Fibroblast of the conjunctiva (primary cell): ENCODE measurements at regions not wholly inside any gene's neighbourhood (a gene's known extent, or its start where the extent isn't known, plus 50 kb on each side); places are given as distances from the start of the nearest gene placed in this dataset.
A peak's percentile ranks its signal among the peaks of the same experiment; 100 is the strongest.
"Not testable (repeated sequence)": the region's sequence is repeated elsewhere in the genome, so short reads cannot be mapped to it uniquely, and the experiment has no call there.

Source experiments
- DNase-seq: peaks from one replicate; pipeline ENCODE4 v3.0.0-alpha.2; 2010; ENCODE audit warnings: low read depth

DNA sequence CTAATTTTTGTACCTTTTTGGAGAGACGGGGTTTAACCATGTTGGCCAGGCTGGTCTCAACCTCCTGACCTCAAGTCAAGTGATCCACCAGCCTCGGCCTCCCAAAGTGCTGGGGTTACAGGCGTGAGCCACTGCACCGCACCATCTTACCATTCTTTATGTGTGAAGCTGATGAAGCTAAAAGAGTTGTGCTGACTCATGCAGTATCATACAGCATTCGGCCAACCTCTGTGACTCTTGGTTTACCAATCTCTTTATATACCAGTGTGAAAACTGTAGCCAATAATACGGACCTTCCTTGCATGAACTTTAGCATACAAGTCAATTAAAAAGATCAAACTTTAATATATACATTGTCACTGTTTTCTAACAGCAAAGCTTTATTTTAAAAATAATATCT is 878.2 kb upstream of the MBL2 start:
- DNase-seq = no peak

DNA sequence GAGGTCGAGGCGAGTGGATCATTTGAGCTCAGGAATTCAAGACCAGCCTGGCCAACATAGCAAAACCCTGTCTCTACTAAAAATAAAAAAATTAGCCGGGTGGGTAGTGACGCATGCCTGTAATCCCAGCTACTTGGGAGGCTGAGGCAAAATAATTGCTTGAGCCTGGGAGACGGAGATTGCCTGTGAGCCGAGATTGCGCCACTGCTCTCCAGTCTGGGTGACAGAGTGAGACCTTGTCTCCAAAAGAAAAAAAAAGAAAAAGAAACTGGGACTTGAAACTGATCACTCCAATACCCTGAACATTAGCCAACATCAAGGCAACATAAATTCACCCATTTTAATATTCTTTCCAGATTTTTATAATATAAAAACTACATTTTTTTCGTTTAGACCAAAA is 874.6 kb upstream of the MBL2 start:
- DNase-seq = not testable (repeated sequence)

DNA sequence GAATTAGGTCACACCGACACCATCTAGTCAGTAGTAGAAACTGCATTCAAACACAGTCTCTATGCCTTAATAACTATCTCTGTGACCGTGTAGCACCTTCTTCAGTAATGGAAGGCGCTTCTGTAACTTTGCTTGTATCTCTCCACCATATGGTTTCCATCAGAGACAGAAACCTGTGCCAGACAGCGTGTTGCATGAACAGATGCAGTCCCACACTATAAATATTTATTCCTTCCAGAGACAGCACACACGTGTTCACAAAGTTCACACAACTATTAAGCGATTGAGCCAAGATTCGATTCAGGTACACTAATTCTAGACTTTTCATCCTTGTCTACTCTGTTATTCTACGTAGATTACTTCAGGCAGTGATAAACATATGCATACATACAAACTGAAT is 873.9 kb upstream of the MBL2 start:
- no peak for DNase-seq

DNA sequence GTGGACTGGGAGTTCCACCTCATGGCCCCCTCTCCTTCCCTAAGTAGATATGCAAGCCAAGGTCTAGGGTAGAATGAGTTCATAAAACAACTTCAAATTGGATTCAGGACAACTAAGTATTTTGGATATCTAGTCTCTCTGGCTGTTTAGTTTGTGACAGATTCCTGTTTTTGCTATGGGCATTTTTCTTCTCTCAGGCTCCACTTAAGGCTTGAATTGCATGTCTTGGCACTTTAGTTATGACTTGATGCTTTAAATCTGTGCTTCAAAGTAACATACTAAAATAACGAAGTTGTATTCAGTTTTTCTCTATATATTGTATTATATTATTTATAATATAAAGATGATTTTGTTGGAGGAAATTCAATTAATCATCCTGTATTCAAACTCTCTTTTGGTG is 873.4 kb upstream of the MBL2 start:
- no peak for DNase-seq

DNA sequence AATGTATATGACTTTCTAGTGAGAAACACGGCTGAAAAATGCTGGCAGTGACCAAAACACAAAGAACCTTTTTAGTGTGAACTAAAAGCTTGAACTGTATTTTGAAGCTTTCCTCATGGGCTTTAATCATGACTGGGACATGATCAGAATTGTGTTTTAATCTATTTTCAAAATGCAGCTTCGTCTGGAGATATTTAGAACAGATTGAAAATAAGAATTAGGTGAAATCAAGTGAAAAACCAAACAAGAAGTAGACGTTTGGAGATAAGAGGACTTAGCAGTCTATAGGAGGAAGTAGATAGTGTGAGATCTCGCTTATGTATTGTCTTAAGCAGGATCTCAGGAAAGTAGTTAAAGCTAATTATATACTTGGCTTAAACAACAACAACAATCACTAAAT is 865.4 kb upstream of the MBL2 start:
- DNase-seq = no peak

DNA sequence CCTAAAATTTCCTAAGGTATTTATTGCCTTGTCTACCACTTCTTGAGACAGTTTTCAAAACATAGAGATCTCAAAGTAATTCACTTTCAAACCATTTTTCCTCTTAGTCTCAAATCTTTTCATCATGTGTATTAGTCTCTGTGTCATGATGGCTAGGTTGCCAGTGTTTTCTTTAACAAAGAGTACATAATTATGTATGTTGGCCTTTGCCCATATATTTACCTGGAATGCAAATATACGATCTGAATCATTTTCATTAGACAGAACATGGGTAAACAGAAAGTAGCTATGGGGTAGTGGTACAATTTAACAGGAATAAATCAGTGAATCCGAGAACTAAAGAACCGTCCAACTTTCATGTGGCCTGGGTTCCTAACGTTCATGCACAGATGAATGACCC is 852.1 kb upstream of the MBL2 start:
- DNase-seq = no peak

DNA sequence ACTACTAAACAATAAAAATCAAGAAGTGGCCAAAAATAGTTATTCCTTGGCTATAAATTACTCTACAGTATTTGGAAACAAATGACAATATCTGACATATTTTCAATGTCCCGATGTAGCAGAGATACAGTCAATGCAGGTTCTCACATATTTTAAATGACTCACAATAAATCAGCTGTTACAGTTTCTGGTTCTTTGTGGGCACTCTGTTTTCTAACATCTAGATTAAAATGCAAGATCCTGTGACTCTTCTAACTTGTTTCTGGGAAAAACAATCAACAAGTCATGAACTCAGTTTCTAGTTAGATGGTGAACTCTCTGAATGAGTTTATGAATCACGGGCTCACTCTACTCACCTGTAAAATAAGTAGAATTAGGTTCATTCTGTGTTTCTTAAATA is 849.6 kb upstream of the MBL2 start:
- DNase-seq = no peak

DNA sequence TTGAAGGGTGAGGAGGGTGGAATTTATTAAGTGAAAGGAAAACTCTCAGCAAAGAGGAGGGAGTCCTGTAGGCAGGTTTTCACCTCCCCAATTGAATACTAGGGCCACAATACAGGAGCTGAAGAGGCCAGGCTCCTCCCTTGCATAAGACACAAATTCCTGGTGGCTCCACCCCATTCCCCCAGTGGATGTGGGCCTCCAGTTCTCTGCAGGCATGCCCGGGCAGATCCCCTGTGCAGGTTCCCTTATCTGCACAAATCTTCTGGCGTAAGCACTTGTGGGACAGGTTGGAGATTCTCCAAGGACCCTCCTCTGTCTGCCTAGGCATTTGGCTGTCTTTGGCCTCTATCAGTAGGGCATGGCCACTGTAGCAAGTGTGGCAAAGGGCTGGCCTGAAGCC is 847.1 kb upstream of the MBL2 start:
- DNase-seq = no peak

DNA sequence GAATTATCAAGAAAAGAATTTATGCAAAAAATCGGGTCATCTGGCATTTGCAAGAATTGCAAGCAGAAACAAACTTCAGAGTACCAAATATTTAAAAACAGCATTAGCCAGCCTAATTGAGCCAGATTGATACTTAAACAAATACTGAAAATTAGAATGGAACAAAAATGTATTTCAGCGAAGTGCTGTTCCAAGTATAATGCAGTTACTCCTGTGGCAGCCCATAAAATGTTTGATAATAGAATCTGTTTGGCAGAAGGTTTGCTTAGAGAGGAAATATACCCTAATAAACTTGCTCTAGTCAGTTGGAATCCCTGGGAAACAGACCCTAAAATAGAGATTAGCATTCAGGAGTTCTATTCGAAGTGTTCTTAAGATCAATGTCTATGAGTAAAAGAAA is 835.1 kb upstream of the MBL2 start:
- DNase-seq = no peak

DNA sequence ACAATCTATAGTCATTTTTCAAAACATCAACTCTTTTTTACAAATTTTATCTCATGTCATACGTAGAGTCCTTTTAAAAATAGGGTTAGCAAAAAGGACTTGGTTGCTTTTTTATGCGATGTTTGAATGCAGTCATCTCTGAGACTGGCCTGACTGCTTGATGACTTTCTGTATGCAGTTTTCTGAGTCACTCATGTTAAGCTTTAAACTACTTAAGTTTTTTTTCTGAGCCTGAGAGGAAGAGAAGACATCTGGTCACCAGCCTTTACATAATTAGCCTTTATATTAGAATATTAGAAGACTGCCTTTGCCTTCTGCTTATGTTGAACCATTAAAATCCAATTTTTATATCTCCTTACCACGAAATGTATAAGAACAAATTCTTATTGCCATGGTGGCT is 834.4 kb upstream of the MBL2 start:
- DNase-seq = no peak

DNA sequence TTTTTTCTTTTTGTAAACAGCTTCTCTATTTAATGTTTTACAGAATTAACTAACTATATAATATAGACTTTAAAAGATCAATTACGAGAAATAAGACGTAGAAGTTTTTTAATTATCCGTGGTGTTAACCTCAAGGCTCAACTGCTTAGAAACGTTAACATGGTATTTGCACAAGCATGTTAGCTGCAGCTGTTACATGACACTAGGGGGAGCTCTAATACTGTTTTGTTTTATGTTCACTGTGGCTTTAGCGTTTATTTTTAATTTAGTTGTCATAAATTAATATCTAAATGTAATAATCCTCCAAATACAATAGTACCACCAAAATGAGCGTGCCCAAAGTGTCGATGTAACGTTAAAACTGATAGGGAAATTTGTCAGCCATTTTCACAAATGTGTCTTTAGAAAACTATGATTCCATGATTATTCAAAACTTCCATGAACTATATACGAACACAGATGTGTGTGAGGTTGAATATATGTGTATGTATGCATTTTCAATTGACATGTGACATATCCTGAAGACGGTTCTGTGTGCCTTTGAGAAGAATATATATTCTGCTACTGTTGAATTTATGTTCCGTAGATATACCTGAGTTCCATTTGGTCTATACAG is 828.8 kb upstream of the MBL2 start:
- DNase-seq = peak; percentile 16

DNA sequence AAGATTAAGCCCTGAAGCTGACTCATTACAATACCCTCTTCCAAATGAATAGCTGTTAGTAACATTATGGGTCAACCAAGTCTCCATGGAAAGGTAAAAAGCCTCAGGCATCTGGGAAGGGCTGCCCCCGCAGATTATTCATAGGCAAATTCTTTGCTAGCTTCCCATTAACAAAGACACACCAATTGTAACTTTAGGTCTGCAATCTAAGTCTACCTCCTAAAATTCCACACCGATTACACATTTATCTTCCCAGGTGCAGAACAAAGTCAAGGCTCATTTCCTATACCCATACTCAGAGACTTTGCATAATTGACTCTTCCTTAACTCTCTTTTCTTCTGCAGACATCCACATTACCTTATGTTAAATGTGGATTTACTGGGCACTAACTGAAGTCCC is 826.3 kb upstream of the MBL2 start:
- no peak for DNase-seq

DNA sequence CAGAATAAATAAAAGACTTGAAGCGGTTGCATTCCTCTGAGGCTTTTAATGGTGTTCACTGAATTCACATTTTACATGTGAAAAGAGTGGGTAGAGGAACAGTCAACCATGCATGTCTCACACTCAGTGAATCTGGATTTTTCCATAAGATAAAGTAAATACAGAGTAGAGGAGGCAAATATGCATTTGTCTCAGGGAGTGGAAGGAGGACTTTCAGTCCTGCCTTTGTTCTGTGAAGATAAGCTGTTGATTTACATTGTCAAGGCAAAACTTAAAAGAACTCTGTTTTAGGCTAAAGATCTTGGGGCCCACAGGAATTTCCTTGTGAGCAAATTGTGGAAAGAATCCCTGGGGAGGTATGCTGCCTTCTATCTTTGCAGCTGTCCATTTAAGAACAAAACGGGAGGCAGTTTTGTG is 825.3 kb upstream of the MBL2 start:
- DNase-seq = no peak

DNA sequence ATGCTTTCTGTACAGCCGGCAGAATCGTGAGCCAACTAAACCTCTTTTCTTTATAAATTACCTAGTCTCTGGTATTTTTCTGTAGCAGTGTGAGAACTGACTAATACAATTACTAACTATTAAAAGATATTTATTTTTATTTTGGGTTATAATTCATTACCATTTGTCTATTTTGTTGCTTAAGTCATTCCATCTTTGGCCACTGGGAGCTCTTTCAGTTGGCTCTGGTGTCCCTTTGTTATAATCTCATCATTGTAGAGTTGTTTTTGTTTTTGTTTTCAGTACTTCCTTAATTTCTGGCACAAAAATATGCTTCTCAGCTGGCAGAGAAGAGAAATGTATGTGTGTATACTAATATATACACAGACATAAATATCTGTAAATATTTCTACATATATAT is 807.9 kb upstream of the MBL2 start:
- no peak for DNase-seq

DNA sequence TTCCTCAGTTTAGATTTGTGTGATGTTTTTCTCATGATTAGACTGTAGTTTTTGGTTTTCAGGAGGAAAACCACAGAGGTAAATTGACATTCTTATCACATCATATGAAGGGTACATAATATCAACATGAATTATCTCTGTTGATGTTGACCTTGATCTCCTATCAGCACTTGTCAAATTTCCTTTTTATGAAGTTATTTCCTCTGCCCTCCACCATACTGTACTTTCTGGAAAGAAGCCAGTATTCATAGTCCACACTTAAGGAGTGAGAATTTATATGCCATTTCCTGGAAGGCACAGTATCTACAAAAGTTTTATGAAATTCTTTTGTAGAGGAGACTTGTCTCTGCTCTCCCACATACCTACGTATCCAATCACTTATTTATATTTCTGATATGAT is 807.2 kb upstream of the MBL2 start:
- no peak for DNase-seq

DNA sequence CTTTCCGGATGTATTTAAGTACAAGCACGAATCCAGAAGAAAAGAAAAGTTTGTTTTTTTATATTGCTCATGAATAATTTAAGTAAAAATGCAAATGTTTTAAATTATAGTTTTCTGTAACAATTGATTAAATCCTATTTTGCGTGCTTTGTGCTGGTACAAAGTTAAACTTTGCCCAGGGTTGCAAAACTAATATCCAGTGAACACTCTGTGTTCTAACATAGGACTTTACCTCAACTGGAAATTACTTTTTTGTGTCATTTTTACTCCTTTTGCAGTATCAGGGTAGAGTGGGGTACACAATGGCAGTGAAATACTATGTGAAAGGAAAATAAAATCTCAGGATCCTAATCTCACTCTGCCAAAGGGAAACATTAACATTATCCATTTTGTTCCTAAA is 801.4 kb upstream of the MBL2 start:
- DNase-seq = no peak

DNA sequence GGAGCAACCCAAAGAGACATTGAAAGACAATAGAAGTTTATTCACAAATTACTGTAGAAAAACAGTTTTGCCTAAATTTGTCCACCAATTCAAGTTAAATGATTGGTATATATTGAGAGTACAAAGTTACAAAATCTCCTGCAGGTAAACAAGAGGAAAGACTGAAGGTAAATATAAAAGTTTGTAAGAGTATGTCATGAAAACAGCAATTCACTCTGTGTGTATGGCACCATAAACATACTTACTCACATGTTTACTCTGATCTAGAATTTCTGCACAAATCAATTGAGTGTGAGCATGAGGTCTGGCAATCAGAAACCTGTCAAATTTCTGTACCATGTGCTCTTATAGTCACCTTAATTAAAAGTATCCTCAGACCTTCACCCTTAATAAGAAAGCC is 800.9 kb upstream of the MBL2 start:
- no peak for DNase-seq

DNA sequence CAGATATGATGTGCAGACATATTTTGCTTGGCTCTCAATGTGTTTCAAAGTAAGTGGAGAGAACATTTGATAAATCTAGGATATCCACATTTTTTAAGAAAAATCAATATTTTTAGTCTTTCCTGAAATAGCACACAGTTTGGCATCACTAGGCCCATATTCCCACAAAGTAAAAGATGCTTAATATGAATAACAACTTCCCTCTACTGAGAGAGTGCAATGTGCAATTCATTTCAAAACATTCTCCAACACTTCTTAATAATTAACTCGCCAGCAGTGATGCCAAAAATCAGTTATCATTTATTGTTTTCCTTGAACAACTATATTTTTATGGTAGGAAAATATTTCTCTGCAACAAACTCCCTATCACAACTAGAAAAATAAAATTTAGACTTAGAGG is 800.2 kb upstream of the MBL2 start:
- no peak for DNase-seq

DNA sequence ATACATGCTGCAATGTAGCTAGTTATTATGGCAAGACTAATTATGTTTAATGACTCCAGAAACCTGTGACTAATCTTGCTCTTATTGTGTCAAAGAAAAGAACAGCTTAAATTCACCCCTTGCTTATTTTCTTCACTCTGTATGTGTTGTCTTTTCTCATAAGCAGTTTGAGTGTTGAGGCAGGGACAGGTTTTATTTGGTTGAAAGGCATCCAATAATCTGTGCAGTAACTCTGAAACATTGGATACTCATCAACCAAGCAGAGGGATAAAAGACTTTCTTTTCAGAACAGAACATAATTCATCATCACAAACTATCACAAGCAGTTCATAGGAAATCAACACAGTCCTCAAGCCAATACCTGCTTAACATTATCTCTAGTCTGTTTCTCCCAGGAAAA is 797.6 kb upstream of the MBL2 start:
- no peak for DNase-seq

DNA sequence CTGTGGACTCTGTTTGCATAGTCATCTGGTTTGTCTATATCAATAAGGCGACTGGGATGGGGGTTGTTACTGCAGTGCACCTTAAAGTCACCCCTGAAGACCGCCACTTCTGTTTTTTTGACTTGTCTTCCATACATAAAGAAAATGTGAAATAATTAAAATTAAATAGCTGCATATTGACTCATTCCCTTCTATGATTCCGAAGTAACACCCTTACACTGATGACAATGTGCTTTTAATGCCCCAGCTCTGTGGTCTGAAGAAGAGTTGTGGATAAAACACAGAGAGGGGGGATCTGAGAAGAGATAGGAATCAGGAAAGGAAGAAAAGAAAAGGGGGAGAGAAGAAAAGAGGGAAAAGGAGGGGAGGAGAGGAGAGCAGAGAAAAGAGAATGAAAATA is 796.9 kb upstream of the MBL2 start:
- DNase-seq = no peak

DNA sequence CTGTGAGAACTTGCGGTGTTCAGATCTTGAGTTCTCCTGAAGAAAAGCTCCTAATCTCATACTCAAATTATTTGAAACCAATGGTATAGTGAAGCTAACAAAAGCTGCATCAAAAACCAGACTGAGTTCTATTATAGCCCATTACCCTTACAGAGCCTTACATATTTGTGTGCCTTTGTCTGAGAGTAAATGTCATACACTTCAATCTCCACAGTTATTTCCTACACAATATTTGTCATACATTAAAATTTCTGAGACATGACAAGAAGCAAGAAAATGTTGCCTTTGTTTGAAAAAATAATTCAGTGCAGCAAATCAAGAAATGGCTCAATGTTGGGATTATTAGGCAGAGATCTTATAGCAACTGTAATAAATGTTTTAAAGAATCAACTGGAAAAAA is 776.1 kb upstream of the MBL2 start:
- no peak for DNase-seq

DNA sequence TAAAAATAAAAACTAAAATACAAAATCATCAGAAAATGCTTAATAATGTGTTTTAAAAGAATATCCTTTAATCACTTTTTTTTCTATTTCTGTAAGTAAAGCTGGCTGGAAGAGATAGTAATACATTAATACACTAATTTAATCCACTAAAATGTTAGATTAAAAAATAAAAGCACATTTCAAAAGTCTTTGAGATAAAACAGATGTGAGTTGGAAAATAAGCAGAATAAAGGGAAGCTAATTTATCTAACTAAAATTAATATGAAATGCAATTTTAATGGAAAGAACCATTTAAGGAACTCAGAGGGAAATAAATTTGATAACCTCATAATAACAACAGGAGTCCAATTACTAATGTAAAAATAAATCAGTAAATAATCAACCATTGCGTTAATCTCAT is 774.8 kb upstream of the MBL2 start:
- DNase-seq = no peak

DNA sequence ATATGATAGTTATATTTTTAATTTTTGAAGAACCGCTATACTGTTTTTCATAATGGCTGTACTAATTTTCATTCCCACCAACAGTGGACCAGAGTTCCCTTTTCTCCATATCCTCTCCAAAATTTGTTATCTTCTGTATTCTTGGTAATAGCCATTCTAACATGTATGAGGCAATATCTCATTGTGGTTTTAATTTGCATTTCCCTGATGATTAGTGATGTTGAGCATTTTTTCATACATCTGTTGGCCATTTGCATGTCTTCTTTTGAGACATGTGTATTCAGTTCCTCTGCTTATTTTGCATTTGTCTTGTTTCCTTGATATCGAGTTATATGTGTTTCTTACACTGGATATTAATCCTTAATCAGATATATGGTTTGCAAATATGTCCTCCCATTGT is 770.8 kb upstream of the MBL2 start:
- DNase-seq = no peak

DNA sequence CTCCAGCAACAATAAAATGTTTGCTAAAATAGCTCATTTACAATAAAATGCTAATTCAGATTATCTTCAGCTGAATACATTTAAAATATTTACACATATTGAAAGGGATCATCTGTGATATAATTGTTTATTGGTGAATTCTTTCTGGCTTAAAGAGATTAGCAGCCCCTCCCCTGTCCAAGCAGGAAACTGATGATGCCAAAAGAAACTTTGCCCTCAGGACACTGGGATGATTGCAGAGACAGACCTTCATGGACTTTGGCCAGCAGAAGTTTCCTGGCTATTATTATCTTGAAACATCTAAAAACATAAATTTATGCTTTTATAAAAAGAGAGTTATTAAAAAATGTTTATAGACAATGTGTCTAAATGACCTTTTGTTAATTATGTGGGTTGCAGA is 764.9 kb upstream of the MBL2 start:
- no peak for DNase-seq

DNA sequence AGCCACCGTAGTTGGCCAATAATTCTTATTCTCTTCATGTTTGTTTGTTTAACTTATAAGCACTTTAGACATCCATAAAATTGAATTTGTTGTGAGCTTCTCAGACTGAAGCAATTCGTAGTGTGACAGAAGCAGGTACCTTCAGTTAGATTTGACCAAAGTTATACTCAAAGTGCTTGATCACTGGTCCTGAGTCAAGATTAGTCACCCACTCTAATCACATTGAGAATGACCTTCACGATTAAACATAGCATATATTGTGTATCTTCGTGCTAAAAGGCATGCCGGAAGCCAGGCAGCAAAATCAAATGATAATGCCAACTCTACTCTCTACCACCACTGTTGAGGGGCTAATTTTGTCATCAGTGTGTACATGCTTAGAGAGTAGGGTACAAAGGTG is 763.7 kb upstream of the MBL2 start:
- no peak for DNase-seq
